ENCODE measurements at regions not wholly inside any gene's neighbourhood (a gene's known extent, or its start where the extent isn't known, plus 50 kb on each side); places are given as distances from the start of the nearest gene placed in this dataset.

GRCh38 chr11:135019899-135020298 lies 607.9 kb upstream of the B3GAT1 start:
- TF ChIP-seq CTCF (conservative IDR thresholded peaks at IDR 0.05; ENCODE audit: low read length) (no peak), EZH2phosphoT487 (IDR thresholded peaks at IDR 0.05; ENCODE audit: borderline replicate concordance) (no peak)

Measured in Loucy (cell line).